Spleen (tissue), 7 donors: ENCODE measurements at regions not wholly inside any gene's neighbourhood (a gene's known extent, or its start where the extent isn't known, plus 50 kb on each side); places are given as distances from the start of the nearest gene placed in this dataset.

ENCODE experiments used
- POLR2A ChIP-seq, 3 donors: fragments of 450-650 bp; IDR thresholded peaks; one replicate each; pipeline ENCODE4 v1.5.1; 2017; ENCODE audit warnings: antibody characterized with exemption in 3 of 3, mild to moderate bottlenecking in 1 of 3
- TF ChIP-seq, protein P1 (sequence below), 11 experiments: fragments of 200-600 bp in 7 of 11; fragments of 450-650 bp in 4 of 11; sonication (generic) in 4 of 11; IDR thresholded peaks in 8 of 11; conservative IDR thresholded peaks in 3 of 11; 1 replicate in 7 of 11; 2 replicates in 4 of 11; pipeline versions ENCODE4 v1.4.0 to v1.8.0; 2016 to 2021; ENCODE audit warnings: antibody characterized with exemption in 11 of 11, inconsistent platforms in 4 of 11, mild to moderate bottlenecking in 1 of 11
- donor health status: DM: no; HTN: no; CAD: no; lungs with moderate emphysema.
- donor health status: DM: no; HTN: no; CAD: no.
- donor health status: DM: no; HTN: no; CAD: no.

DNA sequence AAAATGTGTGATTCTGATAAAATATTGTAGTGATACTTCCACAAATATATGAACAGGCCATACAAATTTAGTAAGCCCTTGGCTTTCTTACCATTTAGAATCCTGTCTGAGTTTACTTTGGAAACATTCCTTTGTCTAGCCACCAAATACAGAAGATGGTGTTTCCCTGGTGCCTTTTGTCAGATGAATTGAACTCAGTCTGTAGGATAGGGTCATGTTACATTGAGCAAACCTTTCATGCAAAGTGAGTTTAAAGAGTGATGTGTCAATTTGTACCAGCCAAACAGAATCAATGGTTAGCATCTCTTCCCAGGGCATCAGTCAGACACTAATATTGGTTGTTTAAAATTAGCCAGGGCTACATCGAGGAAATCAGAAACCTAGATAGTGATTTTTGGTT, 1443.4 kb downstream of the ARAP2 start:
- TF ChIP-seq, protein P1, sequence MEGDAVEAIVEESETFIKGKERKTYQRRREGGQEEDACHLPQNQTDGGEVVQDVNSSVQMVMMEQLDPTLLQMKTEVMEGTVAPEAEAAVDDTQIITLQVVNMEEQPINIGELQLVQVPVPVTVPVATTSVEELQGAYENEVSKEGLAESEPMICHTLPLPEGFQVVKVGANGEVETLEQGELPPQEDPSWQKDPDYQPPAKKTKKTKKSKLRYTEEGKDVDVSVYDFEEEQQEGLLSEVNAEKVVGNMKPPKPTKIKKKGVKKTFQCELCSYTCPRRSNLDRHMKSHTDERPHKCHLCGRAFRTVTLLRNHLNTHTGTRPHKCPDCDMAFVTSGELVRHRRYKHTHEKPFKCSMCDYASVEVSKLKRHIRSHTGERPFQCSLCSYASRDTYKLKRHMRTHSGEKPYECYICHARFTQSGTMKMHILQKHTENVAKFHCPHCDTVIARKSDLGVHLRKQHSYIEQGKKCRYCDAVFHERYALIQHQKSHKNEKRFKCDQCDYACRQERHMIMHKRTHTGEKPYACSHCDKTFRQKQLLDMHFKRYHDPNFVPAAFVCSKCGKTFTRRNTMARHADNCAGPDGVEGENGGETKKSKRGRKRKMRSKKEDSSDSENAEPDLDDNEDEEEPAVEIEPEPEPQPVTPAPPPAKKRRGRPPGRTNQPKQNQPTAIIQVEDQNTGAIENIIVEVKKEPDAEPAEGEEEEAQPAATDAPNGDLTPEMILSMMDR (IDR thresholded peaks at IDR 0.05 in 8 of 11, conservative IDR thresholded peaks at IDR 0.05 in 3 of 11): no peak
- no peak for TF ChIP-seq POLR2A (IDR thresholded peaks at IDR 0.05)
